ENCODE measurements at regions not wholly inside any gene's neighbourhood (a gene's known extent, or its start where the extent isn't known, plus 50 kb on each side); places are given as distances from the start of the nearest gene placed in this dataset.

DNA sequence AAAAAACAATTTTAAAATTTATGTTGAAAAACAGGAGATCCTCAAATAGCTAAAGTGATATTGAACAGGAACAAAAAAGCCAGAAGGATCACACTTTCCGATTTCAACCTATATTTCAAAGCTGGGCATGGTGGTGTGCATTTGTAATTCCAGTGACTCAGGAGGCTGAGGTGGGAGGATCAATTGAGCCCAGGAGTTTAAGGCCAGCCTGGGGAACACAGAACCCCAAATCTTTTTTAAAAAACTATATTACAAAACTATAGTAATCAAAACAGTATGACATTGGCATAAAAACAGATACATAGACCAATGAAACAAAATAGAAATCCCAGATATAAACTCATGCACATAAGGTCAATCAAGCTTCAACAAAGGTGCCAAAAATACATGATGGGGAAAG lies 68.4 kb downstream of the MEX3B start:
- no peak for TF ChIP-seq EP300 (IDR thresholded peaks at IDR 0.05; ENCODE audit: low read depth)
- TF ChIP-seq, protein P1, sequence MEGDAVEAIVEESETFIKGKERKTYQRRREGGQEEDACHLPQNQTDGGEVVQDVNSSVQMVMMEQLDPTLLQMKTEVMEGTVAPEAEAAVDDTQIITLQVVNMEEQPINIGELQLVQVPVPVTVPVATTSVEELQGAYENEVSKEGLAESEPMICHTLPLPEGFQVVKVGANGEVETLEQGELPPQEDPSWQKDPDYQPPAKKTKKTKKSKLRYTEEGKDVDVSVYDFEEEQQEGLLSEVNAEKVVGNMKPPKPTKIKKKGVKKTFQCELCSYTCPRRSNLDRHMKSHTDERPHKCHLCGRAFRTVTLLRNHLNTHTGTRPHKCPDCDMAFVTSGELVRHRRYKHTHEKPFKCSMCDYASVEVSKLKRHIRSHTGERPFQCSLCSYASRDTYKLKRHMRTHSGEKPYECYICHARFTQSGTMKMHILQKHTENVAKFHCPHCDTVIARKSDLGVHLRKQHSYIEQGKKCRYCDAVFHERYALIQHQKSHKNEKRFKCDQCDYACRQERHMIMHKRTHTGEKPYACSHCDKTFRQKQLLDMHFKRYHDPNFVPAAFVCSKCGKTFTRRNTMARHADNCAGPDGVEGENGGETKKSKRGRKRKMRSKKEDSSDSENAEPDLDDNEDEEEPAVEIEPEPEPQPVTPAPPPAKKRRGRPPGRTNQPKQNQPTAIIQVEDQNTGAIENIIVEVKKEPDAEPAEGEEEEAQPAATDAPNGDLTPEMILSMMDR (IDR thresholded peaks at IDR 0.05), result no peak
- TF ChIP-seq POLR2A (IDR thresholded peaks at IDR 0.05), result no peak
- no peak for TF ChIP-seq POLR2AphosphoS5 (IDR thresholded peaks at IDR 0.05)

All from transverse colon (tissue), 4 donors.